NCI-H2171 (cell line): ENCODE measurements at regions not wholly inside any gene's neighbourhood (a gene's known extent, or its start where the extent isn't known, plus 50 kb on each side); places are given as distances from the start of the nearest gene placed in this dataset.

Experiments used
- DNase-seq: peaks from one replicate; lab custom pipeline; 2025; lab: John Stamatoyannopoulos, UW

DNA sequence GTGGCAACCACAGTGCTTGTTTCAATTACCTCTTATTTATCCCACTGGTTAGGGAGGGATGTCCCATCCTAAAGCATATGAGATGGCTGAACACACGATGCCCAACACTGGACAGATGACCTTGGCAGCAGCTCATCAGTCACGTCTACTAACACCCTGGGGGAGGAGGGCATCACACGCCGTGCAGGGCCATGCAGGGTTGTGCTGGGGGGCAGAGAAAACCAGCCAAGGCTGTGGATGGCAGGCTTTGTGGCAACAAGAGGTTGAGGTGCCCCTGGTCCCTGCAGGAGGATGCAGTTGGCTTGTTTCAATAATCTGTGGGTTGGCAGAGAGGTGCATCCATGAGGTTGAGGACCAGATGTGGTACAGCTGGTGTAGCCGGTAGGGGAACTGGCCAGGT, 293.7 kb upstream of the SULF2 start:
- no peak for DNase-seq

DNA sequence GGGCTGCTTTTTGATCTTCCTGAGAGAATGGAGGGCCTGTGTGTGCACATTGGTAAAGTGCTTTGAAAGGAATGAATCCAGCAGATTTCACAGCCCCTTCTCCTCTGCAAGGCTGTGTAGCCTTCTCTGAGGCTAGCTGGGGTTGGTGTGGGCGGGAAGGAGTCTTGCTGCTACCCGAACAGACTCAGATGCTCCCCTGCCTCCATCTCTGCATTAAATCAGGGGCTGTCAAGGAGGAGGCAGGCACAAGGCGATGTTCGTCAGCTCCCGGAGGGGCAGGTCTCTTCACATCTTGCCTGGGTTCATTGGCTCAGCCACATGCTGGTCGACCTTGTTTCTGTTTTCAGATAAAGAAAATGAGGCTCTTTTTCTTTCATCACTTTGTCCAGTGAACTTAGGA, 291.5 kb upstream of the SULF2 start:
- DNase-seq: no peak

GRCh38 chr20:48076247-48076646, 291.0 kb upstream of the SULF2 start:
- no peak for DNase-seq

DNA sequence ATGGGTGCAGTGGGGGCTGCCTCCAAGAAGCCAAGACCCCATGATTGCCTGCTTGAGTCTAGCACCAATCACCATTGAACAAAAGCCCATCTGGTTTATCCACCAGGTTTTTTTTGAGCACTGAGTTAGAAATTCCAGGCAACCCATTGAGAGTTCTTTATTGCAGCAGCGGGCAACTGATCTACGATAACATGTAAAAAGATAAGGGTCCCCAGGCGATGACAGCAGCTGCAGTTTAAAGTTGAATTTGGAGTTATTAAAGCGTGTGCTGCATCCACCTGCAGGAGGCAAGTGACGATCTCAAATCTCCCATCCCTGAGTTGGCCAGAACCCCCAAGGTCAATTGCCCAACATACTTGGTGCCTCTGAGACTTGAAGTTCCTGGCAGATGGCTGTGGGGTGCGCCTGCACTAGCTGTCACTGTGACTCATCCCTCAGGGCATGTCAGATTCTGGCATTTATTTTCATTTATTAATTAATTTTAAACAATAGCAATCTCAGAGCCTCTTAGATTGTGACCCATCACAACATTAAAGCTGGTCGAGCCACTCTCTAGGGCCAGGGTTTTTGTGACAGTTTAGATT, 290.4 kb upstream of the SULF2 start:
- peak; percentile 48 for DNase-seq

- DNase-seq: no peak
Measured at GRCh38 chr20:48070991-48071652, 285.8 kb upstream of the SULF2 start.

DNA sequence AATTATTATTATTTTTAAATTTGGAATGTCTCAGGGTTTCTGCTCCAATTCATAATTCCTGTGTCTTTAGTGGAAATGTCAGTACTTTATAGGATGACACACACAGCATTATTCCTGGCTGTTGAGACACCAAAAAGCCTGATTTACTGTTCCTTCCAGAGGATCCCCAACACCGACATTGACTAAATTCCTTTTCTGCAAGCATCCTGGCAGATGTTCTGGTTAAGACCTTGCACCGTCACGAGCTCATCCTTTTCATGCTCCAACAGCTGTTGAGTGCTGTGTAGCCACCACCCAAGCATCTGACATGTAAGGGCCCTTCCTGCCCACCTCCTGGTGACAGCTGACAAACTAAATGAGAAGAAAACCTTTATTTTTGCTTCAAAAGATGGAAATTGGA, 284.3 kb upstream of the SULF2 start:
- DNase-seq: peak; percentile 59

- DNase-seq: no peak
Measured at GRCh38 chr20:48066851-48067250, 281.6 kb upstream of the SULF2 start.

- DNase-seq: no peak
Measured at GRCh38 chr20:48066246-48066645, 281.0 kb upstream of the SULF2 start.

DNA sequence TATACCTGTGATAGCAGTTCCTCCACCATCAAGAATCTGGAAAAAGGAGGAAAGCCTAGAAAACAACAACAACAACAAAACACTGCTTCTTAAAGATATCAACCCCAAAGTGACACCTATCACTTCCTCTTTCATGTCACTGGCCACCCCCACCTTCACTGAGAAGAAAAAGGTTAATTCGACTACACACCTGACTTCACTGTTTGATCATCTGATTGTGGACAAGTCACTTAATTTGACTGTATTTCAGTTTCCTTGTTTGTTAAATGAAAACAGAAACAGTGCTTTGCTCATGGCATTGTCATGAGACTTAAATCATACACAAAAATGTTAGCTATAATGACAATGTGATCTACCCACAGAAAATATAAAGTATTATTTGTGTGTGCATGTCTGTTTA, 280.6 kb upstream of the SULF2 start:
- DNase-seq: no peak

- DNase-seq: no peak
Measured at GRCh38 chr20:48064929-48065328, 279.6 kb upstream of the SULF2 start.

DNA sequence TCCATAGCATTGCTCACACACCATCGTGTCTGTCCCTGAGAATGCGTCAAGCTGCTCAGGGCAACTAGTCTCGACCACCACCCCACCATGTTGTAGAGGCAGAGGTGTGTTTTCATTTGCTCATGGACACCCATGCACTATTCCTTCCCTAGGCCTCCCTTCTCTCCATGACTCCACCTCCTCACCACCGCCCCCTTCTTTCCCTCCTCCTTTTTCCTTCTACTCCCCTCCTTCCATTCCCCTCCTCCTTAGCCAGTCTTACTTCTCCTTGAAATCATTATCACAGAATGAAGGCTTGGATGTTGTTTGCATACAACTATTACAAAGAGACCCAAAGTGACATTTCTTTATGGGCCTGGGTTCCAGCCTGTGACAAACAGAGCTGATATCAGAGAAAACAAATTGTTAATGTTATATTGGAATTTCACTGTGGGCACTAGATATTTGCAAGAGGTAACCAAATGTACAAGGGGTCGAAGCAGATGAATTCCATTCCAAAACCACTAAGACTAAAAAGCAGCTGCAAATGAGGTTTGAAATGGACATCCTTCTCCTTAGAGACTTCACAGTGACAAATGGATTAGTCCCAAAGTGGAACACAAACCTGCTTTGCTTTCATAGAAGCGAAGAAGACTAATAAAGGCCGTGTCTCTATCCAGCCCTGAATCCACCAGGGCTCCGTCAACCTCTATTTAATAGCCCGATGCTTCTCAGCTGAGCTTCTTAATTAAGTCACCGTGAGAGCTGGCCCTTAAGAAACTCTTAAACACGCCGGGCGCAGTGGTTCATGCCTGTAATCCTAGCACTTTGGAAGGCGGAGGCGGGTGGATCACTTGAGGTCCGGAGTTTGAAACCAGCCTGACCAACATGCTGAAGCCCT, 275.8 kb upstream of the SULF2 start:
- DNase-seq: no peak

- no peak for DNase-seq
Measured at GRCh38 chr20:48058611-48059559, 273.6 kb upstream of the SULF2 start.

DNA sequence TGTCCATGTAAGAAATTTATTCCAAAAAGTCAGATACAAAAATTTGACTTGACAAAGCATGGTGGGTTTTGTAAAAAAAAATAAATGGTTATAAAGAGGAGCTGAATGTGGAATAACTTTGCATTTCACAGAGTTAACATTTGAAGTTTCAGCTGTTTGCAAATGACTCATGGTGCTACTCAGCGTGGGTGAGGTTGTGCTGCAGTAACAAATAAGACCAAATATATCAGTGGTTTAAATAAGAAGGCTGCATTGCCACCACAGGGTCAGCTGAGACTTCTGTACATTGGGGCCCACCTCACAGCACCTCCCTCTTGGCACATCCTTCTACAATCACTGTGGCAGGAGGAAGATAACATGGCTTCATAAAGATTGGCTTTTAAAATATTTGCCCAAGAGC, 272.5 kb upstream of the SULF2 start:
- DNase-seq: no peak

- no peak for DNase-seq
Measured at GRCh38 chr20:48057251-48057650, 272.0 kb upstream of the SULF2 start.

GRCh38 chr20:48056218-48056617, 270.9 kb upstream of the SULF2 start:
- DNase-seq: no peak

GRCh38 chr20:48054051-48054450, 268.8 kb upstream of the SULF2 start:
- DNase-seq: no peak

DNA sequence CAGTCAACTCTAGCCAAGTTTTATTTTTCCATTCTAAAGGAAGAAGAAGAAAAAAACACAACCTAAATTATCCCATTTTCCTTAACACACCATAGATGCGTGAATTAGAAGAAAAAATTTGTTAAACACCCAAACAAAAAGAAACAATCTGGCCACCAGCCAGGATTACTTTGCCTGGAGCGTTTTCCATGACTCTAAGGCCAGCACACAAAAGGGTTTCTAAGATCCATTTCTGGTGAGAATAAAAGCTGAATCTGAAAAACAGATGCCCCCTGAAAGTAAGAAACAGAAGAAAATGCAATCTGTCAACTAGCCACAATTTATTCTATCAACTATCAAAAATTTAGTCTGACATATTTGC, 267.2 kb upstream of the SULF2 start:
- no peak for DNase-seq

- DNase-seq: no peak
Measured at GRCh38 chr20:48051794-48052474, 266.7 kb upstream of the SULF2 start.

DNA sequence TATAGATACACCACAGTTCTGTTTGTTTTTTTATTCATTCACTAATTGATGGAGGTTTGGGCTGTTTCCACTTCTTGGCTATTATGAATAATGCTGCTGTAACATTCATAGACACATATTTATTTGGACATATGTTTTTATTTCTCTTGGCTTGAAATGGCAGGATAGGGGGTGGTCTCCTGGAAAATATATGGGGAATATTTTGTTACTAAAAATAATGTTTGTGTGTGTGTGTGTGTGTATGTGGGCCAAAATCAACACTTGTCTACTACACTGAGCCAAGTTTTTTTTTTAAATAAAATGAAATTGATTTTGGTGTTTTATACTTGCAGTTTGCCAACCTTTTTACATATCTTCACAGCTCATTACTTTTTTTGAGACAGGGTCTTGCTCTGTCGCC, 264.4 kb upstream of the SULF2 start:
- DNase-seq: no peak

- DNase-seq: no peak
Measured at GRCh38 chr20:48049171-48049570, 263.9 kb upstream of the SULF2 start.

DNA sequence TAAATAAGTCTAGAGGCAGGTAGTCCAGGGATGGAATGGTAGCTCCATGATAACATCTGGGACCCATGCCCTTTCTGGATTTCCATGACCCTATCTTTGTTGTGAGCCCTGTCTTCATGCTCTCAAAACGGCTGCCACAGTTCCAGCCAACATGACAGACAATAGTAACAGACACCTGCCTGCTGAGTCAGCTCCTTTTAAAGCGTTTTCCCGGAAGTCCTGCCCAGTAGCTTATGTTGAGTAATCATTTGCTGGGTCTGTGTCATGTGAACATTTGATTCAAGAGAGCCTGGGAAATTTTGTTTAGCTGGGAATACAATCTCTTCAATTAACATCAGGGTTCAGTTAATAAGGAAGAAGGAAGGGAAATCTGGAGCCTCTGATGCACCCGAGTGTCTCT, 262.2 kb upstream of the SULF2 start:
- DNase-seq: no peak

DNA sequence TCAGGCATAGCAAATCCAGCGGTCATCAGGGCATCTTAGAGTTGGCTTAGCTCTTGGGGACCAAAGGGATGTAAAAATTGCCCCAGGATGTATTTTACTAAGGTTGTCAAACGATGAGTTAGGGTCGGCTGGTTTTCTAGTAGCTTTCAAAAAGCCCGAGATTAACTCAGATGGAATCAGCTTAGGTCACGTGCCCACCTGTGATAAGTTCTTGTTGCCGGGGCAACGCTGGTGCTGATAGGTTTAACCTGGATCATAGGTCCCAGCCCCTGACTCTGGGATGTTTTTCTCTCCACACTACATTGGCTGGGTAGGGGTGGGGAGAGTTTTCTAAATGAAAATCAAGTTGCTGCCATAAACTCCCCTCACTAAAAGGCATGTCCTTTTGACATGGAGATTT, 257.3 kb upstream of the SULF2 start:
- DNase-seq: no peak
